ENCODE measurements at regions not wholly inside any gene's neighbourhood (a gene's known extent, or its start where the extent isn't known, plus 50 kb on each side); places are given as distances from the start of the nearest gene placed in this dataset.

DNA sequence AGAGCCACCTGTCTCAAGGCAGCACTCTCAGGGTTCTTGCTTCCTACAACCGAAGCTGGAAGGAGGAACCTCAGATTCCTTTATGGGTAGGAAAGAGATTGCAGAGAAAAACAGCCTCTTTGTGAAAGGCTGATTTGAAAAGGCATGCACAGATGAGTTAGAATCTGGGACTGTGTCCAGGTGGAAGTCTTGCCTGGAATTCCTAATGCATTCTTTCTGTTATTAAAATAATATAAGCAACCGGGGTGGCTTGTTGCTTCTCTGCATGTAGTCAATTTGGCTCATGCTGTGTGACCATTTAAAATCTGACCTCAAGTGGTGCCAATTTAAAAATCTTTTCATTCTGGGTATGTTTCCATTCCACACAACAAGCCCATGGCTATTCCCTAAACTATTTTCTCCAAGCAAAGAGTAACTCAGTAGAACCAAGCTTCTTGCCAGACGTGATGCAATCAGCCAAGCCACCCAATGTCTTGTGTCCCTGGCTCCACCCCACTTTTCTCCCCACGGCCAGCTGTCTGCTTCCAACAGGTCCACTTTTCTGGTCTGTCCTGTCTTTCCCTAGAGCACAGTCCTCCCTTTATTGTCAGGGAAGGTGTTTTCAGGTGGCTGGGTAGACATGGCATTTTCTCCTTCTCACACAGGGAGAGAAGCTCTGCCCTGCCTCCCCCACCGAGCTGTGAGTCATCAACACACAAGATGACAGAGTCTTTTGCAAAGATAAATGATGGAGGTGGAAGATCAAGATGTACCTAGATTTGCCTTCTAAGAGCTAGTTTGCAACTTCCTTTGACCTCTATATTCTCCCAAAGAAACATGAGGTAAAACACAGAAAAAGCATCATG lies 394.3 kb downstream of the FOXO1 start:
- no peak for DNase-seq

GRCh38 chr13:40272776-40273139 lies 393.7 kb downstream of the FOXO1 start:
- no peak for DNase-seq

- no peak for DNase-seq
Measured at GRCh38 chr13:40273253-40274025, 393.0 kb downstream of the FOXO1 start.

DNA sequence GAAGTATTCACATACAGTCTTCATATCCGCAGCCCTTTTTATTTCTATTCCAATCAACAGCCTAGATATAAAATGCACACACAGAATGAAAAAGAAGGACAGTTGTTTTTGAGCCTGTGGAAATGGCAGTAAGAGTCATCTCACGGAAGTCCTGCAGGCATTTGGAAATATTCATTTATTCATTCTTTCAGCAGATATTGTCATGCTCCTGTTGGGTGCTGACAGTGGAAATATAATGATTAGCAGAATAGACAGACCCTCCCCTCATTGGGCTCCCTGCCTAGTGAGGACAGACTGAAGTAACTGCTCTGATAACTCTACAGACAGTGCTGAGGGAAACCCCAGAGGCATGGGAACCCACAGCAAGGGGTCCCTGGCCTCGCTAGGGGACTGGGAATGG lies 392.3 kb downstream of the FOXO1 start:
- DNase-seq = no peak

DNA sequence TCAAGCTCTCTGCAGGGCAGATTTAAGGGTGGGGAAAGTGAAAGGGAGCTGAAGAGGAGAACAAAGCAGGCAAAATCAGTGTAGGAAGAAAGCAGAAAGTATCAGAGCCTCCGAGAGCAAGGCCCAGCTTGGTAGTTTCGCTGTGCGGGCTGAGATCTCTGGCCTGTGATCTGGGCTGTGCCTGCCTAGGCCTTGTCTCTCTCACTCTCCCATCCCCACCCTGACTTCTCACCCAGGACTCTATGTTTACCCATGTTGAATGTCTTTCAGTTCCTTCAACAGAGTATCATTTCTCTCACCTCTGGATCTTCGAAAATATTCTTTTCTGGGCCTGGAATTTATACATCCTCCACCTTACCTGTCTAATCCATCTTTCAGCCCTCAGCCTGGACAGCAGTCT lies 391.3 kb downstream of the FOXO1 start:
- no peak for DNase-seq

DNA sequence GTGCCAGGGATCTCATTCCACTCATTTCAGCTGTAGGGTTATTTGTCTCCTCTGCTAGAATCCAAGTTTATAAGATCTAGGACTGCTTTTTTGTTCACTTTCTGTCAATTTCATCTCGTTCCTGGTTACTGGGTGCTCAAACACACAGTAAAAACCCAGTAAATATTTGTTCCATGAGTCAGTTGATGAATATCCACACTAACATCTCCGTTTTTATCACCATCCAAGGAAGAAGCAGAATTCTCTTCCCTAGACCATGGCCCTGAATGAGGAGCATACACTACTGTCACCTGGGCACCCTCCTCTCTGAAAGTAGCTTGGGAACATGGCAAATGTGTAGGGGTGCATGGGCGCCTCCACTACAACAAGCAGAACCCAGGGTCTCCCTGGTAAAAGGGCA lies 390.8 kb downstream of the FOXO1 start:
- DNase-seq = no peak

DNA sequence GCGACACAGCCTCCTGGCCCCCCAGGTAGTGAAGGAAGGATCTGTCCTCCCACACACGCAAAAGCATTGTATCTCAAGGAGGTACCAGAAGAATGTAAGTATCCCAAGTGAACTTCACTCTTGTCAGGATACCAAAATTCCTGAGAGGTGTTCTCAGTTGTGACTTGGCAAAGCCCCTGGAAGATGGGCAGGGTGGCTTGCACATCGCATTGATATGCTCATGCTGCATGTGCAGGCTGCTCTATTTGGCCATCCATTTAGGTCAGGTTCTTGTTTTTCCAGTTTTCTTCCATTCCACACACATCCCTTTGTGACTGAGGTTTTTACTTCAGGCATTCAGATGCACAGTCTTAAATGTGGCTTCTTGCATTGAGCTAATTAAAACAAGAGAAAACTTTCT lies 382.8 kb downstream of the FOXO1 start:
- no peak for DNase-seq

GRCh38 chr13:40285634-40286033 lies 380.8 kb downstream of the FOXO1 start:
- DNase-seq = no peak

DNA sequence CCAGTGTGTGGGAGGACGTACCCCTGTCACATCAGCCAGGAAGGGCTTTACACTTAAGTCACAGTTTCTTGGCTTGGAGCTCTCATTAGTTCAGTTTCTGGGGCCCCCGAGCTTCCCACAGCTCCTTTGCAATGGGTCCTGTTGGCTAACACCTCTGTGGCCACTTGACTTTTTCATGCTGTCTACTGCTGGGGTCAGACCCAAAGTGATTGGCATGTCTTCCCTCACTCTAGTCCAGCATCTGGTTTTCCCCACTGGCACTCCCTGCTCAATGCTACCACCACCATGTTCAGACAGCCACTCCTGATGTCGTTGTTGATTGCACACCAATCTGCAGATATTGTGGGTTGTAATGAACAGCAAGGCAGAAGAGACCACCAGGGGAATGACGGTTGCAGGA lies 379.0 kb downstream of the FOXO1 start:
- no peak for DNase-seq

GRCh38 chr13:40288259-40288658 lies 378.2 kb downstream of the FOXO1 start:
- no peak for DNase-seq

- DNase-seq = no peak
Measured at GRCh38 chr13:40290758-40291157, 375.7 kb downstream of the FOXO1 start.

DNA sequence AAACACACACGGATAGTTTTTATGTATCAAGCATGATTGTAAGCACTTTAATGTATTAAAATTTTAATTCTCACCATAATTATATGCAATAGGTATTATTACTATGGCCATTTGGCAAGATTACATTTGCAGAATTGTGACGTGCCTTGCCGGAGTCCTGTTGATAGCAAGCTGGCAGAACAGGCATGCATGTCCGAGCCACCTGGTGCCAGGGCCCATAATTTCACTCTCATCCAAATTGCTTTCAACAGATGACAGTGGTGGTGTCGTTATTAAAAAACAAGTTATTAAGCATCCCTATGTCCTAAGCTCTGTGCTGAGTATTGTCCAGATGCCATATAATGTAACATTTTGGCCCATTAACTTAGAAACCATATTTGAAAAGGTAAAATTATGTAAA lies 374.3 kb downstream of the FOXO1 start:
- DNase-seq = no peak

DNA sequence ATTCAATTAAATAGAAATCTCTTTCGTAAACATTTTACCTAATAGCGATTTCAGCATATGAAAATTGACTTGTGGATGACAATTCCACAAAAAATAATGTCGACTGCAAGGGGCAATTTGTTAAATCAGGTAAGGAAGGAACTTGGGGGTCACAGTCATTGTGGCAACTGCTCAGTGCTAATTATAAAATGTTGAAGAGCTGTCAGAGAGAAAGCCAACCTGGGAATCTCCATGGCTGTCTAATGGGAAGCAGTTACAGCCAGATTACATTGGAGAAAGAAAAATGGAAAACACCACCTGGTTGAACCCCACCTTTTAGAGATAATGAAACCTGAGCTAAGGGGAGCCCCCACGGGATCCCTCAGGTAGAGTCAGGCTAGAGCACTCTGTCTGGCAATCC lies 373.9 kb downstream of the FOXO1 start:
- DNase-seq = no peak

DNA sequence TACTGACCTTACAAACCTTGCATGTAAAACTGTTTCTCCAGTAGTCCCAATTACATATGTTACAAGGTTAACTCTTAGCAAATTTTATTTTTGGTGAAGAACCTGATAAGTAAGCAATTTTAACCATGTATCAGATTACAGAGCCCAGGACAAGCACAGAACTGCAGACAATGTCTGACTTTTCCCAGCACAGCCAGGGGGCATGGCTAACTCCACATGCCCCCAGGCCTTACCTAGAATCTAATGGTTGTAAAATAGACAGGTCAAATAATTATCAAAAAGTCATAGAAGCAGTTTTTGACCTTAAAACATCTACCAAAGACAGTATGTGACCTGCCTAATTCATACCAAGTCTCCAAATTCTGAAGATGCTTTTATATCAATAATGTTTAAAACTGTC lies 364.1 kb downstream of the FOXO1 start:
- DNase-seq = no peak

GRCh38 chr13:40304391-40304790 lies 362.1 kb downstream of the FOXO1 start:
- DNase-seq = no peak

DNA sequence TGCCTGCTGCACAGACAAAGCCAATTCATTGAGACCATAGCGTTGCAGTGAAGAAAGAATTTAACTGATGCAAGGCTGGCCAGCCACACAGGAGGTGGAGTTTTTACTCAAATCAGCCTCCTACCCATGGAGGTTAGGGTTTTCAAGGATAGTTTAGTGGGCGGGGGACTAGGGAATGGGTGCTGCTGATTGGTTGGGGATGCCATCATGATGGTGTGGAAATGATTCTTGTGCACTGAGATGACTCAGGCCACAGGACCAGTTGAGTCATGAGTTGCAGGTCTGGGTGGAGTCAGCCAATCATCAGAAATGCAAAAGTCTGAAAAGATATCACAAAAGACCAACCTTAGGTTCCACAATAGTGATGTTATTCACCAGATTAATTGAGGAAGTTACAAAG lies 359.6 kb downstream of the FOXO1 start:
- no peak for DNase-seq

DNA sequence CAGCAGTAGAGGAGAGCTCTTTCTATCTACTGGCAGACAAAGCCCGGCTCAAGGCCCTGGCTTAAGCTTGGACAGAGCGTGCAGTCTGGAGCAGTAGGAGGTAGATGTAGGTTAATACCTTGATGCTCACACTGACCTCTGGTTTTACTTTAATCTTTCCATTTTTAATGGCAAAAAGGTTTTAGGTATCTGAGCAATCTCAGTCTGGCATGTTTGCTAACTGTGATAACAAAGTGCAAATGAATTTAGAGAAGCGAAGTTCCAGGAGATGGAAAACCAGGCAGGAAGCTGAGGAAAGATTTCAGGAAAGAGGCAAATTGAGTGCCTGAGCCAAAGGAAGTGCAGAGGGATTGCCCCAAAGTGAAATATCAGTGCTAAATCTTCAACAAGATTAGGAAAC lies 356.6 kb downstream of the FOXO1 start:
- no peak for DNase-seq

GRCh38 chr13:40311356-40312101 lies 354.9 kb downstream of the FOXO1 start:
- DNase-seq = no peak

DNA sequence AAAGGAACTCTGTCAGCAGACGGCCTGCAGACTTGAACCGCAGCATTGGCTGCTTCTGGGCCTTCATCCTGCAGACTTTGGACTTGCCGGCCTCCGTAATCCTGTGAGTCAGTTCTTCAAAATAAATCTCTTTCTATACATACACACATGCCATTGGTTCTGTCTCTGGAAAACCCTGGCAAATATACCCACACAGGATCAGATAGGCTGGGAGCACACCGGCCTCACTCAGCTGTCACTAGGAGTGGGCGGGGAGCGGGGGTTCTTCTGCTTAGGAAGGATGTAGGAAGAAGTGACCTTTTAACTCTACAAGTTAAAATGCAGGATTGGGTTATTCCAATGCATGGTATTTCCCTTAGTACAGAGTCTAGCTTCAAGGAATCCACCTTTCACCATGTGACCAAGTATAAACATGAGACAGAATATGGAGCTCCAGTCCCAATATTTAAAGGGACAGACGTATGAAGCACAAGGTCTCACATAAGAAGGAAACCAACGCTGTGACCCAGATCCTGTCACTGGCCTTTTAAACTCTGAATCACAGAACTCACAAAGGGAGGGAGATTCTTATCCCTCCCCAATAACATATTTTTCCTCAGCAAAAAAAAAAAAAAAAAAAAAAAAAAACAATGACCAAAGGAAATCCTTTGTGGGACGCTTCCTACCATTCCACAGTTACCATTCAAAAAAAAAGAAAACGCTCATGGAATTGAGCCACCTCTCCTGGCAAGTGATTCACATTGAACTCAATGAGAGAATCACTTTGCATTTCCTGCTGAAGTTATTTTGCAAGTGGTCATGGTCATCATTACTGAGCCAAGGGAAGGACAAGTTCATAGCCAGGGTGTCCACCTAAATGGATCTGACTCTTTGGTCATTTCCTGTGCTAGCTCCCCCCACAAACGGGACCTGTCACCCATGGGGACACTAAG lies 352.9 kb downstream of the FOXO1 start:
- no peak for DNase-seq

GRCh38 chr13:40315416-40316064 lies 350.9 kb downstream of the FOXO1 start:
- peak; percentile 35 for DNase-seq

DNA sequence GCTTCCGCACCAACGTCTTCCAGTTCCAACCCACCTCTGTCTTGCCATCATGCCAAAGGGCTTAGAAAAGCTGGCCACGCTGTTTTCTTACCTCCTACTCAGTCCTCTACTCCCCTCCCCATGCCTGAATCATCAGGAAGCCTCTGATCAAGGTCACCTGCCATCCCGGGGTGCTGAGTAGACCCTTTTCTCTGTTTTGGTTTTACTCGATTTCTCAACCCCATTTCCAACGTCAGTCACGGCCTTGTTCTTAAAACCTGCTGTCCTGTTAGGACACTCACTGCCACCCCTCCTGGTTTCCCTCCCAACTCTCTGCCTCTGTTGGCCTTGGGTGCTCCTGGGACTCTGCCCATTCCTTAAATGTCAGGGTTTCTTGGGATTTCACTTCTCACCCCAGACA lies 350.1 kb downstream of the FOXO1 start:
- DNase-seq = no peak

GRCh38 chr13:40317980-40318327 lies 348.5 kb downstream of the FOXO1 start:
- no peak for DNase-seq

Measured in effector CD4-positive, alpha-beta T cell (primary cell).